Fibroblast of skin of back (primary cell): ENCODE measurements at regions not wholly inside any gene's neighbourhood (a gene's known extent, or its start where the extent isn't known, plus 50 kb on each side); places are given as distances from the start of the nearest gene placed in this dataset.
A peak's percentile ranks its signal among the peaks of the same experiment; 100 is the strongest.

Experiments used
- DNase-seq: peaks from one replicate; pipeline ENCODE4 v3.0.0-alpha.2; 2013

DNA sequence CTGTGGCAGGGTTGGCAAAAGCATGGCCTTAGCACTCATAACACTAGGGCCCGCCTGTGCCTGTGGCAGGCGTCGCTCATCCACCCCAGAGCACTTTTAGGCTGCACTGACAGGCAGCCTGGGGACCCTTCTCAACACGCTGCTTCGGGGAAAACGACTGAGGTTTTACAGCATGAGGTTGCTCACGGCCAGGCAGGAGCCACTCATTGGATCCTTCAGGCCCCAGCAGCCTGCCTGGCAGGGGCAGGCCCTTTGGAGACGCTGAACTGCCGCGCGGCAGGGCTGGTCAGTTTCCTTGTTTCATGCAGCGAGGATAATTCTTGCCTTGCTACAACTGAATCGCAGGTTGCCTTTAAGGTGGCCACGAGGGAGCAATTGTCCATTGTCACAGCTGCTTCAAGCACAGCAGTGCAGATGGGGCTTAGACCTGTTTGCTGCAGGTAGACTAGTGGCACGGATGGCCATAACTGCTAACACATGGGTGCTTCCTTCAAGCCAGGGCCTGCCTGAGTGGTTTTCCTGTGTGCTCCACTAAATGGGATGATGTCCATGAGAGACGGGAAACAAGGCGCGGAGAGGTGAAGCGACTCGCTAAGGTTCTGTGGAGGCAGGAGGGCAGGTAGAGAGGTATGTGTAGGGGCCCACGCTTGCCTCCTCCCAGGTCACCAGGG is 49.9 kb upstream of the HS6ST1 start:
- DNase-seq: no peak

DNA sequence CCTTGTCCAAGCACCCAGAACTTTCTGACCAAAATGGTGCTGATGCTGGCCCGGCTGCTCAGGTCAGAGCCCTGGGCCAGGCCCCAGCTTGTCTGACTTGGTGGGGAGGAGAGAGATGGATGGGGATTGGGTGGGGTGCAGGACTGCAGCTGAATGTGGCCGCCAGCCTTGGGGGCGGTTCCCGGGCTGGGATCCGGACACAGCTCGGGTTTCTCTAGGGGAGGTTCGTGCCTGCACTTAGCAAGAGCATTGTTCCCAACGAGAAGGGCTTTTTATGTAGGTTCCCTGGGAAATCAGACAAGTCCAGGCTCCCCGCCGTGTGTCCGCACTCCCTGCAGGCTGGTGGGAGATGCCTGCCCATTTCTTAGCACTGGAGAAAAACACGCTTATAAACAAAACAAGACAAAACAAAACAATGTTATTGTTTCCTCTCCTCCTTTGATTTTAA is 50.5 kb upstream of the HS6ST1 start:
- DNase-seq: peak; percentile 60

DNA sequence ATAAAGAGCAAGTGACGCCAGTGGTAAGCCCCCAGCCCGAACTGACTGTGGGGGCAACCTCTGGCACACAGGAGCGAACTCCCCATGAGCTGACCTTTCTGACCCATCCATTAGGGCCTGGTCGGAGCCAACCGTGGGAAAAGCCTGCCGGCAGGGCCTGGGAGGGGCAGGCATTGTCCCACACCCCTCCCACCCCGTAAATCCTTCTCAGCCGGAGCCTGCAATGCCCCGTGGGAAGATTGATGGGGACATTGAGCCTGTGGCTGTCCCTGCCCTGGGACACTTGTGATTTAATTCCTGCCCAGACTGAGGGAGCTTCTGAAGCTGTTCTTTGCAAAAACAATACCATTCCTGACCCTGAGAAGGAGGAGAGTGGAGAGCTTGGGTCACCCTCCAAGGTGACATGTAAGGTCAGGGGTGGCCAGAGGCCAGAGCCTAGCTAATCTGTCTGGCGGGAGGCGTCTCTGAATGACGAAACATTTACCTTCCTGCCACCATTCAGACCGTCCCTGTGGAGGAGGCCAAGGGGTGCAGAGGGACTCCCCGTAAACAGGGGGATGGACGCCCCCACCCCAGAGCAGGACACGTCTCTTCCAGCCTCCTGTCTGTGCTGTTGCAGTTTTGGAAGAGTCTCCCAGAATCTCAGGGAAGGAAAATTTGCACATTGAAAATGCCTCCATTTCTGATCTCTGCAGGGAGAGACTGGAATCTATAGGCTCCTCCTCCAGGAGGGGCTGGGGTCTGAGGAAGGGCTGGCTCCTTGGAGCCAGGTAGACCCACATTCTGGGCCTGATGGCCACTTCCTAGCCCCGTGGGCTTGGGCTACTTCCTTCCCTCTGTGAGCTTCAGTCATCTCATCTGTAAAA is 51.2 kb upstream of the HS6ST1 start:
- no peak for DNase-seq

DNA sequence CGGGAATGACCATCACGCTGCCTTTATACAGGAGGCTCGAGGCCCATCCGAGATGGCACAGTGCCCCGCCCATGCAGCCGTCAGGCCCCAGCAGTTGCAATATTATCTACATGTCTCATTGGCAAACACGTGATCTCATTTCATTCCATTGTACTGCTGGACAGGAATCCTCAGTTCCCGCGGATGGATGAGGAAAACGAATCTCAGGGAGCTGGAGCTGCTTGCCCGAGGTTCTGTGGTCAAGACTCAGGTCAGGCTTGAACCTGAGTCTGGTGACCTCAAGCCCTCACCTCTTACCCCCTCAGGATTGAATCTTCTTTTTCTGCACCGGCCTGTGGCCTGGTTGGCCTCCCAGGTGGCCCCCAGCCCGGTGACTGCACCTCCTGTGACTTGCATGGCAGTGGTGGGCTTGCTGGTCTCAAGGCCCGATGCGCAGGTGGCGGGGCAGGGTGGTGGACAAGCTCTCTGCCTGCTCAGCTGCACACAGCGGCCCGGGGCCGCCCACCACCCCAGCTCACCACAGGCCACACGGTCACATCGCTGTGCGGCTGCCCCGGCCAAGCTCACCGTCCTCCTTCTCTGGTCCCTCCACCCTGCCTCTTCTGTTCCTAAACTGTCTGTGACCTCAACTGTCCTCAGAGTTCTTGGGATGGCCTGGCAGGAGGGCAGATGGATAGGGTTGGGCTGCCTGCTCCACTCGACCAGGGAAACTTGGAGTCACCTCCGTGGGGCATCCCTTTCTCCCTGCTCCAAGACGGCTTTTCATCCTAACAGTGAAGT is 52.0 kb upstream of the HS6ST1 start:
- peak; percentile 78 for DNase-seq

- DNase-seq: no peak
Measured at GRCh38 chr2:128371248-128371630, 52.6 kb upstream of the HS6ST1 start.

DNA sequence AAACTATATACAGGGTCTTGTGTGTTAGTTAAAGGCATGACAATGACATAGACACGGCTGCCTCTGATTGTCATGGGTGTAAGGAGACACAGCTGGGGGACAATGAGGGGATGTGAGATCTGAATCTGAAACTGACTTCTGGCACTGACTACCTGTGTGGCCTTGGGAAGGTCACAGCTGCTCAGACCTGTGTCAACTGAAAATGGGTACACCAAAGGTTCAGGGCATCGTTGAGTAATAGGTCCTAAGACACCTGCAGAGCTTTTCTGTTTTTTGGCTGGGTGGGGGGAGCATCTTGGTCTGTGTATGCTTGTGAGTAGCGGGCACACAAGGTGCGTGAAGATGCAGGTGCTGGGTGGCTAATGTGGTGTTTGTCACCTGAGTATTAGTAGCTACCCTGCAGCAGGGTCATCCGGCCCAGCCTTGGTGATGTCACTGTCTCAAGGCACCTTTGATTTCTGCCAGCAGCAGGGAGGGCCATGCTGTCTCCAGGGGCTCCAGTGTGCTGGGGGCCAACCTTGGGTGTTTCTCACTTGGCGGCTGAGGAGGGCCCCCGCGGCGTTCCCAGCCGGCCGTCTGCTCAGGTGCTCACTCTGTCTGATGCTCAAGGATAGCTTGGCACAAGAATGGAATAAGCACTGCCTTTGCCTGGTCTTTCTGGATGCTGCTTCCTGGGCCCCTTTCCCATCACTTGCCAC is 53.1 kb upstream of the HS6ST1 start:
- no peak for DNase-seq

DNA sequence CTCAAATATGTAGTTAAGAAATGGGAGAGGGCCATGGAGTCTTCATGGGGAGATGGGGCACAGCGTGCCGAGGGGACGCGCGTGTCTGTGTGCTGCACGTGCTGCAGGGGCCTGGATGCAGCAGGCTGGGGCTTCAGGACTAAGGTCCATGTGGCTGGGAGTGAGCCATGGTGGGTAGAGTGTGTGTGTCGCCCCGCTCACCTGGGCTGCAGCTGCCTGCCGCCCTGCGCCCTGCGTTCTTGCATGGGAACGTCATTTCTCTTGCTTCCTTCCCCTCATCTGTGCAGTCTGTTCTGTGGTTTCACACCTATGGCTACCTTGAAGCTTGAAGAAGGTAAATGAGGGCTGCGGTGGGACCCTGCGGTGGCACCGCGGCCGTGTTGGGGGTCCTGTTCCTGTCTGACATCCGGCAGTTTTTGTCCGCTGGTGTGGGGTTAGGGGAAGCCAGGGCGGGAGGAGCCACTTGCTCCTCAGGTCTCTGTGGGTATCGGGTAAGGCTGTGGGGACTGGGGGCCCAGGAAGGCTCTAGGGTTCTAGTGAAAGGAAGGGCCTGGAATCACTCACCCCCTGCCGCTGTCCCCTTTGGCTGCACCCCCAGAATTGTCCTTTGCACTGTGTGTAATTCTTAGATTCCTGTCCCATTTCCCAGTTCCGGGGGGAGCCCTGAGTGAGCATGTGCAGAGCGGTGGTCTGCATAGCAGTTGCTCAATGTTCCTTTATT is 54.1 kb upstream of the HS6ST1 start:
- DNase-seq: no peak

DNA sequence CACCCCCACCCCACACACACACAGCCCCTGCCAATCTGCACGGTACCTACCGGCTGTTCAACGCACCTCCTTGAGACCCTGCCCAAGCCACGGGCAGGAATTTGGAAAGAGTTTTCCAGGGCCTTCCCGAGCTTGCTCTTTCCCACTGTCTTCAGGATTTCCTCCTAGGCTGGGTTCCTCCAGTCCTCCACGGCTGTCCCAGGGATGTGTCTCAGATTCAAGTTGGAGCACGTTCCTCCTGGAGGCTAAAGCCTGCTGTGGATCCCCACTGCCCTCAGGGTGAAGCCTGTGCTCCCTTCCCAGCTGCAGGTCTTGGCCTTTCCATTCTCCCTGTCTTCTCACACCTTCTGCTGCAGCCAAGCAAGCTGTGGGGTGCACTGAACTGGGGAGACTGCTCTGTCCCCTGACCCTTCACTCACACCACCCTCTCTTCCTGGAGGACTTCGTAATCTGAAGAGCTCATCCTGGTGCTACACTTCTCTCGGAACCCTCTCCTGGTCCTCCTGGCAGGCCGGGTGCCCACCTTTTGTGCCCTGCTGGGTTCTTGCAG is 54.9 kb upstream of the HS6ST1 start:
- DNase-seq: no peak

GRCh38 chr2:128374001-128374710 is 55.5 kb upstream of the HS6ST1 start:
- peak; percentile 94 for DNase-seq

DNA sequence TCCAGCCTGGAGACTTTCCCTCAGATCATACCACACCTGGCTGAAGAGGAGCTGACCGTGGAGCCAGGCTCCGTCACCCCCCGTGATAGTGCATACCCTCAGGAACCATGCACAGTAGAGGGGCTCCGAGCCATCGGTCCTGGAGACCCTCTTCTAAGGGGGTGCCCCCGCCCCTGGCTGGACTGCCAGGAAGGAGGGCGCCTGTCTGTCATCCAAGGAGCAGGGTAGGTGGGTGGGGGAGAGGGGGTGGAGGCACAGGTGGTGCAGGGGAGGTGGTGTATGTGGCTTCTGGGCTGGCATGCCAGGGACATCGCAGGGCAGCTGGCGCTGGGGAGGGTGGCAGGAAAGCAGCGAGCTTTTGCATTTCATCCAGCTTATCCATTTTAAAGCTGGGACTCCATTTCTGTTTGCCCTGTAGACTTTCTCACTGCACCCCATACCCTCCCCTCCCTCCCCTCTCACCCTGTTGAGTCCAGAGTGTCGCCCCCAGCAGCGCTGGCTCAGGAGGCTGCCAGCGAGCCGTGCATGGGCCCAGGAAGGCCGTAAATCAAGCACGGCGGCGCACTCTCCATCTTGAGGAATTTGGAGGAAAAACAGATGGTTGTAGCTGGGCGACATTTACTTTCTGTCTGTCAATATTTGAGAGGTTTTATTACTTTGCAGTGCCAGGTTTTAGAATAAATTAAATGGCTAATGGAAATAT is 56.2 kb upstream of the HS6ST1 start:
- DNase-seq: no peak

- DNase-seq: no peak
Measured at GRCh38 chr2:128375454-128375853, 56.8 kb upstream of the HS6ST1 start.

- DNase-seq: no peak
Measured at GRCh38 chr2:128376241-128377041, 57.8 kb upstream of the HS6ST1 start.

- no peak for DNase-seq
Measured at GRCh38 chr2:128377071-128377910, 58.6 kb upstream of the HS6ST1 start.

- DNase-seq: no peak
Measured at GRCh38 chr2:128378231-128379020, 59.8 kb upstream of the HS6ST1 start.

GRCh38 chr2:128379021-128380015 is 60.6 kb upstream of the HS6ST1 start:
- DNase-seq: peak; percentile 69
